Neural cell (in vitro differentiated cells): ENCODE measurements at regions not wholly inside any gene's neighbourhood (a gene's known extent, or its start where the extent isn't known, plus 50 kb on each side); places are given as distances from the start of the nearest gene placed in this dataset.

Experiments
- H2AFZ ChIP-seq: fragments of 200-600, 300-800 bp; sonication (generic), shearing (Covaris generic); 2 replicates; pipeline ENCODE4 v1.6.0; 2014; ENCODE audit warnings: low read depth, mild to moderate bottlenecking, antibody characterized with exemption, low read length, moderate library complexity
- H3F3A ChIP-seq: fragments of 200-600 bp; shearing (Covaris generic); 2 replicates; pipeline ENCODE4 v1.6.1; 2016; ENCODE audit warnings: mild to moderate bottlenecking, moderate library complexity, mixed read lengths, antibody characterized with exemption, low read length; ENCODE audit not compliant: insufficient read depth, poor library complexity, severe bottlenecking
- H3K27ac ChIP-seq: fragments of 200-600, 300-800 bp; sonication (generic), shearing (Covaris generic); 2 replicates; pipeline ENCODE4 v1.5.1; 2014; ENCODE audit warnings: mild to moderate bottlenecking, low read length, moderate library complexity
- H3K27me3 ChIP-seq: fragments of 300-800, 200-600 bp; sonication (generic), shearing (Covaris generic); 2 replicates; pipeline ENCODE4 v1.6.0; 2014; ENCODE audit warnings: mild to moderate bottlenecking, low read depth, low read length, moderate library complexity; ENCODE audit not compliant: insufficient read depth
- H3K36me3 ChIP-seq: fragments of 300-800, 200-600 bp; sonication (generic), shearing (Covaris generic); 2 replicates; pipeline ENCODE4 v1.5.1; 2014; ENCODE audit warnings: mild to moderate bottlenecking, antibody characterized with exemption, low read length, moderate library complexity; ENCODE audit not compliant: insufficient read depth
- H3K4me2 ChIP-seq: fragments of 300-800, 200-600 bp; sonication (generic), shearing (Covaris generic); 2 replicates; pipeline ENCODE4 v1.6.0; 2014; ENCODE audit warnings: mild to moderate bottlenecking, low read length
- H3K4me3 ChIP-seq: fragments of 300-800, 200-600 bp; sonication (generic), shearing (Covaris generic); 2 replicates; pipeline ENCODE4 v1.5.1; 2014; ENCODE audit warnings: mild to moderate bottlenecking, low read length, moderate library complexity
- H3K79me2 ChIP-seq: fragments of 200-600 bp; shearing (Covaris generic); replicated peaks from 2 replicates; pipeline ENCODE4 v1.6.0; 2014; ENCODE audit warnings: mild to moderate bottlenecking, low read length, moderate library complexity; ENCODE audit not compliant: insufficient read depth
- H3K9ac ChIP-seq: fragments of 300-800, 200-600 bp; sonication (generic), shearing (Covaris generic); 2 replicates; pipeline ENCODE4 v1.6.1; 2016; ENCODE audit warnings: mild to moderate bottlenecking, low read length, mixed read lengths
- H3K9me2 ChIP-seq: fragments of 200-600 bp; shearing (Covaris generic); 2 replicates; pipeline ENCODE4 v1.6.1; 2016; ENCODE audit warnings: mild to moderate bottlenecking, low read length, mixed read lengths; ENCODE audit not compliant: insufficient read depth
- H3K9me3 ChIP-seq: fragments of 200-600, 300-800 bp; sonication (generic), shearing (Covaris generic); 2 replicates; pipeline ENCODE4 v1.6.1; 2016; ENCODE audit warnings: mild to moderate bottlenecking, mixed run types, low read length, moderate library complexity, mixed read lengths
- H4K20me1 ChIP-seq: fragments of 200-600 bp; shearing (Covaris generic); 2 replicates; pipeline ENCODE4 v1.6.1; 2016; ENCODE audit warnings: mild to moderate bottlenecking, mixed run types; ENCODE audit not compliant: insufficient read depth
- EP300 ChIP-seq: fragments of 450-650 bp; conservative IDR thresholded peaks from 2 replicates; pipeline ENCODE4 v1.6.1; 2014; ENCODE audit warnings: antibody characterized with exemption, mild to moderate bottlenecking, moderate library complexity; ENCODE audit not compliant: poor library complexity, severe bottlenecking
- EZH2 ChIP-seq: fragments of 200-600, 300-800 bp; shearing (Covaris generic), sonication (generic); IDR thresholded peaks from 2 replicates; pipeline ENCODE4 v1.6.1; 2014; ENCODE audit warnings: antibody characterized with exemption, low read length, borderline replicate concordance, mild to moderate bottlenecking; ENCODE audit not compliant: insufficient read depth, poor library complexity, severe bottlenecking
- MXI1 ChIP-seq: fragments of 450-650 bp; conservative IDR thresholded peaks from 2 replicates; pipeline ENCODE4 v1.6.1; 2014; ENCODE audit warnings: antibody characterized with exemption, mild to moderate bottlenecking; ENCODE audit not compliant: poor library complexity, severe bottlenecking
- POLR2AphosphoS5 ChIP-seq: IDR thresholded peaks from 2 replicates; pipeline ENCODE4 v1.6.1; 2012
- RAD21 ChIP-seq: fragments of 450-650 bp; conservative IDR thresholded peaks from 2 replicates; pipeline ENCODE4 v1.6.1; 2014; ENCODE audit warnings: antibody characterized with exemption, mild to moderate bottlenecking, moderate library complexity
- REST ChIP-seq: IDR thresholded peaks from 2 replicates; pipeline ENCODE4 v1.6.1; 2012; ENCODE audit warnings: borderline replicate concordance
- SMC3 ChIP-seq: fragments of 450-650 bp; conservative IDR thresholded peaks from 2 replicates; pipeline ENCODE4 v1.6.1; 2014; ENCODE audit warnings: antibody characterized with exemption, mild to moderate bottlenecking, moderate library complexity; ENCODE audit not compliant: poor library complexity
- TF ChIP-seq, protein P1 (sequence below): fragments of 450-650 bp; IDR thresholded peaks from 2 replicates; pipeline ENCODE4 v1.5.1; 2014; ENCODE audit warnings: antibody characterized with exemption, mild to moderate bottlenecking, moderate library complexity; ENCODE audit not compliant: poor library complexity, severe bottlenecking

DNA sequence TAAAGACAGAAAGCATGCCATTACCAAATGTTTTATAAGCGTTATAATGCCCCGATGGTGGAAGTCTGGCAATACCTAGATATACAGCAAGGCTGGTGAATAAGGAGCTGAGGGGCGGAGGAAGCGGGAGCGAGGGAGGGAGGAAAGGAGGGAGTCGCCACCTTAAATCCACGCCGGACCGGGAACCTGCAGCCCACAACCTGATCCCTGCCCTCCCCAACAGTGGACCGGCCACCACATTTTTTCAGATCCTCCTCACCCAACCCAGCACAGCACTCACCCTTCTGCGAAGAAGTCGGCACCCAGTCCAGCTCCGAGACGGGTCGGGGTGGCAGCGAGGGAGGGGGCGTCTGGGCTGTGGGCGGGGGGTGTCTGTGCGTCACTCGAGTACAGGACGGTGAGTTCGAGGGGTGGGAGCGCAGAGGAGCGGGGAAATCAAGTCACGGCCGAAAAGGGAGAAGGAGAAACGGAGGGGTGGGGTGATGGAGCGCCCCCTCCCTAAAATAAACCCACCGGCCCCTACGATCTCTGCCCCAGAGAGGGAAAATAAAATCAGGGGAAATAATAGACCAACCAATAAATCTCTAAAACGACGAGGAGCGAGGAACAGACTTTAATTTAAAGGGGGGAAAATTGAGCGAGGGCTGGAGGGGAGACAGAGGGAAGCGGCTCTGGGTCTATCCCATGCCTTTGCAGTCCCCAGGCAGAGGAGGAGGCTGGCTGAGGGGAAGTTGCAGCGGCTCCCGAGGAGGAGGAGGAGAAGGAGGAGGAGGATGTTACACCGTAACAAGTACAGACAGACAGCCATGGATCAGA, 96.5 kb upstream of the SERTAD2 start:
- TF ChIP-seq POLR2AphosphoS5 (peak; percentile 7), EP300 (no peak), EZH2 (no peak), SMC3 (peak; percentile 49), RAD21 (peak; percentile 45), MXI1 (peak; percentile 53)
- TF ChIP-seq, protein P1, sequence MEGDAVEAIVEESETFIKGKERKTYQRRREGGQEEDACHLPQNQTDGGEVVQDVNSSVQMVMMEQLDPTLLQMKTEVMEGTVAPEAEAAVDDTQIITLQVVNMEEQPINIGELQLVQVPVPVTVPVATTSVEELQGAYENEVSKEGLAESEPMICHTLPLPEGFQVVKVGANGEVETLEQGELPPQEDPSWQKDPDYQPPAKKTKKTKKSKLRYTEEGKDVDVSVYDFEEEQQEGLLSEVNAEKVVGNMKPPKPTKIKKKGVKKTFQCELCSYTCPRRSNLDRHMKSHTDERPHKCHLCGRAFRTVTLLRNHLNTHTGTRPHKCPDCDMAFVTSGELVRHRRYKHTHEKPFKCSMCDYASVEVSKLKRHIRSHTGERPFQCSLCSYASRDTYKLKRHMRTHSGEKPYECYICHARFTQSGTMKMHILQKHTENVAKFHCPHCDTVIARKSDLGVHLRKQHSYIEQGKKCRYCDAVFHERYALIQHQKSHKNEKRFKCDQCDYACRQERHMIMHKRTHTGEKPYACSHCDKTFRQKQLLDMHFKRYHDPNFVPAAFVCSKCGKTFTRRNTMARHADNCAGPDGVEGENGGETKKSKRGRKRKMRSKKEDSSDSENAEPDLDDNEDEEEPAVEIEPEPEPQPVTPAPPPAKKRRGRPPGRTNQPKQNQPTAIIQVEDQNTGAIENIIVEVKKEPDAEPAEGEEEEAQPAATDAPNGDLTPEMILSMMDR, result peak; percentile 51
- no peaks in the 10 kb centered on the region for H3K79me2 ChIP-seq
- H3K9me3 ChIP-seq, result no peaks in the 10 kb centered on the region

DNA sequence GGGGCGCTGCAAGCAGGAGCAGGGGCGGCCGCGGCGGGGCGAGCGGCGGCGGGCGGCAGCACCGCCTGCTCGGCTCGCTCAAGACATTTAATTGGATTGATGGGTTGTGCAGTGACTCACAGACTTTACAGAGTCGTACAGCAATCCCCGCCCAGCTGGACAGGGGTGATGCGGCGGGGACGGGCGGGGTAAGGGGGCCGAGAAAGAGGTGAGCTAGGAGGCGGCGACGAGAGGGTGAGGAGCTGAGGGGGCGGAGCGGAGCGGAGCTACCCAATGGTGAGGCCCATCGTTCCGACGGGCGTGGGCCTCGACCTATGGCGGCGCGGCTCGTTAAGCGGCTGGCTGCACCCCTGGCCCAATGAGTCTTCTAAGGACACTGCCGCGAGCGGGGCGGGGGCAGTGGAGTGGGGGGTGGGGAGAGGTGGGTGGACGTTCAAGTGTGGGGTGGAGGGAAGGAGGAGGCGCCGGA, 97.1 kb upstream of the SERTAD2 start:
- Histone ChIP-seq H2AFZ (peak overlapping the region; percentile 91), H3K4me3 (peak overlapping the region; percentile 86), H3K9ac (peak overlapping the region; percentile 81)

More for the DNA sequence above, 96.5 kb upstream of the SERTAD2 start:
- Histone ChIP-seq H3F3A (peaks cover 5% of the 10 kb centered on the region), H3K27ac (peak overlapping the region; percentile 94), H4K20me1 (no peaks in the 10 kb centered on the region), H3K4me3 (peak overlapping the region; percentile 86), H3K27me3 (no peaks in the 10 kb centered on the region), H2AFZ (peak overlapping the region; percentile 91), H3K4me2 (peak overlapping the region; percentile 81), H3K36me3 (no peaks in the 10 kb centered on the region), H3K9me2 (no peaks in the 10 kb centered on the region), H3K9ac (peak overlapping the region; percentile 81)

More for the DNA sequence above, 97.1 kb upstream of the SERTAD2 start:
- no peaks in the 10 kb centered on the region for H3K36me3 ChIP-seq
- H3K27ac ChIP-seq, result peak overlapping the region; percentile 94
- no peaks in the 10 kb centered on the region for H3K79me2 ChIP-seq
- H3K4me2 ChIP-seq, result no peak overlapping the region
- no peaks in the 10 kb centered on the region for H3K27me3 ChIP-seq
- no peaks in the 10 kb centered on the region for H3K9me3 ChIP-seq
- no peaks in the 10 kb centered on the region for H4K20me1 ChIP-seq
- H3F3A ChIP-seq, result peaks cover 5% of the 10 kb centered on the region
- no peaks in the 10 kb centered on the region for H3K9me2 ChIP-seq
- TF ChIP-seq MXI1 (no peak), REST (peak; percentile 77), EP300 (peak; percentile 37), POLR2AphosphoS5 (peak; percentile 86)
